T-cell (primary cell): ENCODE measurements at regions not wholly inside any gene's neighbourhood (a gene's known extent, or its start where the extent isn't known, plus 50 kb on each side); places are given as distances from the start of the nearest gene placed in this dataset.

Source experiments
- ATAC-seq, 4 experiments: fragments of 200-7000 bp in 3 of 4; fragments of 150-1000 bp in 1 of 4; cut with Tn5 transposase; replicated peaks in 1 of 4; 1 replicate in 3 of 4; 2 replicates in 1 of 4; pipeline ENCODE4 v1.10.0; 2021; ENCODE audit warnings: moderate library complexity in 3 of 4, mild to moderate bottlenecking in 2 of 4, moderate number of reproducible peaks in 1 of 4
- CTCF ChIA-PET, 2 donors: fragments of 300-600 bp; sonication (Branson Sonifier 250); formaldehyde crosslinking; loops; one replicate each; lab custom pipeline; 2022; ENCODE audit warnings: antibody characterized with exemption in 2 of 2; lab: Charles Lee
- POLR2A ChIA-PET, 2 donors: fragments of 300-600 bp; sonication (Branson Sonifier 250); formaldehyde crosslinking; loops; one replicate each; lab custom pipeline; 2022; ENCODE audit warnings: antibody characterized with exemption in 2 of 2; lab: Charles Lee
- DNase-seq, 35 experiments: peaks; one replicate each; pipeline versions ENCODE4 v3.0.0 to v3.0.0-alpha.2; 2013 to 2023
- H3K27ac ChIP-seq: one replicate; pipeline ENCODE4 v1.5.1; 2013; ENCODE audit warnings: low read length
- H3K27me3 ChIP-seq, 2 experiments: replicated peaks in 1 of 2; 1 replicate in 1 of 2; 2 replicates in 1 of 2; pipeline versions ENCODE4 v1.6.1 to v1.7.0; 2013; ENCODE audit warnings: low read length in 1 of 2, mixed read lengths in 1 of 2; ENCODE audit not compliant: control insufficient read depth in 2 of 2, insufficient read depth in 2 of 2; ENCODE audit errors: extremely low read depth in 1 of 2
- H3K36me3 ChIP-seq, 2 donors: 1 replicate in 1 of 2; 2 replicates in 1 of 2; pipeline versions ENCODE4 v1.6.1 to v1.7.0; 2013; ENCODE audit warnings: low read length in 1 of 2; ENCODE audit not compliant: control insufficient read depth in 2 of 2, insufficient read depth in 1 of 2; ENCODE audit errors: extremely low read depth in 1 of 2
- H3K4me1 ChIP-seq, 2 experiments: 1 replicate in 1 of 2; 2 replicates in 1 of 2; pipeline versions ENCODE4 v1.6.1 to v1.7.0; 2013; ENCODE audit warnings: low read length in 2 of 2, mixed read lengths in 1 of 2; ENCODE audit not compliant: insufficient read depth in 2 of 2, control insufficient read depth in 1 of 2; ENCODE audit errors: extremely low read depth in 1 of 2
- H3K4me3 ChIP-seq, 2 donors: 1 replicate in 1 of 2; 2 replicates in 1 of 2; pipeline versions ENCODE4 v1.5.1 to v1.7.0; 2013; ENCODE audit warnings: mild to moderate bottlenecking in 2 of 2, low read length in 1 of 2, moderate library complexity in 1 of 2; ENCODE audit not compliant: control insufficient read depth in 1 of 2; ENCODE audit errors: extremely low read depth in 1 of 2
- H3K9me3 ChIP-seq: 2 replicates; pipeline ENCODE4 v1.7.0; 2013
- H3K27ac Mint-ChIP-seq, 2 donors: one replicate each; pipeline ENCODE4 v1.8.0; 2020 to 2021; ENCODE audit warnings: mild to moderate bottlenecking in 2 of 2, mixed read lengths in 2 of 2
- H3K27me3 Mint-ChIP-seq, 2 donors: one replicate each; pipeline ENCODE4 v1.8.0; 2021 to 2022; ENCODE audit warnings: mixed read lengths in 2 of 2
- H3K36me3 Mint-ChIP-seq: one replicate; pipeline ENCODE4 v1.8.0; 2021; ENCODE audit warnings: mixed read lengths
- H3K4me1 Mint-ChIP-seq, 3 donors: one replicate each; pipeline ENCODE4 v1.8.0; 2020 to 2022; ENCODE audit warnings: mixed read lengths in 3 of 3, mild to moderate bottlenecking in 1 of 3
- H3K4me3 Mint-ChIP-seq, 3 donors: one replicate each; pipeline ENCODE4 v1.8.0; 2020 to 2022; ENCODE audit warnings: mild to moderate bottlenecking in 3 of 3, mixed read lengths in 3 of 3, moderate library complexity in 3 of 3
- H3K9me3 Mint-ChIP-seq, 3 donors: one replicate each; pipeline ENCODE4 v1.8.0; 2020 to 2022; ENCODE audit warnings: mixed read lengths in 3 of 3
- WGBS: methylation state at CpG from one replicate; pipeline ENCODE4 v1.1.5; 2013; ENCODE audit warnings: missing lambda C conversion rate; ENCODE audit not compliant: insufficient coverage; 5-methylcytosine and 5-hydroxymethylcytosine counted together

- no peaks in the 10 kb centered on the region for H3K36me3 ChIP-seq
- H3K4me1 ChIP-seq, result no peaks in the 10 kb centered on the region
- peaks cover 0 to 13% of the 10 kb centered on the region in 2 experiments for H3K27me3 ChIP-seq
- ChIA-PET POLR2A (no interaction called here), CTCF (no interaction called here)
- Mint-ChIP-seq H3K4me1 (no peaks in the 10 kb centered on the region), H3K27me3 (peaks cover 8 to 11% of the 10 kb centered on the region in 2 donors), H3K27ac (no peak overlapping the region), H3K4me3 (no peak overlapping the region), H3K36me3 (no peaks in the 10 kb centered on the region), H3K9me3 (peaks cover 0 to 16% (median 15%) of the 10 kb centered on the region in 3 donors)
- ATAC-seq, result no peak
- H3K27ac ChIP-seq, result no peak overlapping the region
- 54% methylated on average over 9 of the region's 9 CpGs for WGBS
- H3K4me3 ChIP-seq, result no peak overlapping the region
- H3K9me3 ChIP-seq, result no peaks in the 10 kb centered on the region
- DNase-seq, result no peak
Measured at GRCh38 chr10:131636116-131636515, 264.7 kb upstream of the PPP2R2D start.

- Histone ChIP-seq H3K4me1 (no peaks in the 10 kb centered on the region), H3K27me3 (peaks cover 0 to 13% of the 10 kb centered on the region in 2 experiments), H3K27ac (no peak overlapping the region), H3K4me3 (no peak overlapping the region), H3K36me3 (no peaks in the 10 kb centered on the region), H3K9me3 (no peaks in the 10 kb centered on the region)
- Mint-ChIP-seq H3K9me3 (peaks cover 0 to 18% (median 16%) of the 10 kb centered on the region in 3 donors), H3K4me3 (no peak overlapping the region), H3K36me3 (no peaks in the 10 kb centered on the region), H3K27me3 (peaks cover 8 to 11% of the 10 kb centered on the region in 2 donors), H3K4me1 (no peaks in the 10 kb centered on the region), H3K27ac (no peak overlapping the region)
- DNase-seq (no peak), ATAC-seq (no peak)
- CTCF ChIA-PET, result no interaction called here
- 83% methylated on average over 16 of the region's 23 CpGs for WGBS
- POLR2A ChIA-PET, result no interaction called here
Measured at GRCh38 chr10:131636841-131637724, 263.7 kb upstream of the PPP2R2D start.

GRCh38 chr10:131638049-131638879 lies 262.5 kb upstream of the PPP2R2D start:
- Mint-ChIP-seq H3K4me1 (no peaks in the 10 kb centered on the region), H3K27ac (no peak overlapping the region), H3K36me3 (no peaks in the 10 kb centered on the region), H3K4me3 (no peak overlapping the region), H3K27me3 (peaks cover 8 to 11% of the 10 kb centered on the region in 2 donors), H3K9me3 (peaks cover 0 to 16% (median 16%) of the 10 kb centered on the region in 3 donors)
- ChIA-PET CTCF (no interaction called here), POLR2A (no interaction called here)
- H3K27me3 ChIP-seq, result peaks cover 0 to 13% of the 10 kb centered on the region in 2 experiments
- H3K9me3 ChIP-seq, result no peaks in the 10 kb centered on the region
- 86% methylated on average over 12 of the region's 14 CpGs for WGBS
- DNase-seq, result no peak
- ATAC-seq, result no peak
- H3K36me3 ChIP-seq, result no peaks in the 10 kb centered on the region
- no peak overlapping the region for H3K4me3 ChIP-seq
- no peak overlapping the region for H3K27ac ChIP-seq
- no peaks in the 10 kb centered on the region for H3K4me1 ChIP-seq

GRCh38 chr10:131638880-131639278 lies 261.9 kb upstream of the PPP2R2D start:
- H3K27me3 Mint-ChIP-seq, result peaks cover 8 to 11% of the 10 kb centered on the region in 2 donors
- Histone ChIP-seq H3K27ac (no peak overlapping the region), H3K4me1 (no peaks in the 10 kb centered on the region), H3K4me3 (no peak overlapping the region), H3K36me3 (no peaks in the 10 kb centered on the region), H3K27me3 (peaks cover 0 to 13% of the 10 kb centered on the region in 2 experiments), H3K9me3 (no peaks in the 10 kb centered on the region)
- no peaks in the 10 kb centered on the region for H3K36me3 Mint-ChIP-seq
- ChIA-PET POLR2A (no interaction called here), CTCF (no interaction called here)
- H3K9me3 Mint-ChIP-seq, result peaks cover 0 to 16% (median 16%) of the 10 kb centered on the region in 3 donors
- DNase-seq (no peak), ATAC-seq (no peak)
- WGBS, result 68% methylated on average over 4 of the region's 4 CpGs
- H3K4me3 Mint-ChIP-seq, result no peak overlapping the region
- no peaks in the 10 kb centered on the region for H3K4me1 Mint-ChIP-seq
- no peak overlapping the region for H3K27ac Mint-ChIP-seq

GRCh38 chr10:131640045-131640644 lies 260.7 kb upstream of the PPP2R2D start:
- peaks cover 0 to 16% (median 16%) of the 10 kb centered on the region in 3 donors for H3K9me3 Mint-ChIP-seq
- no peak overlapping the region for H3K4me3 ChIP-seq
- no peaks in the 10 kb centered on the region for H3K36me3 Mint-ChIP-seq
- no peak overlapping the region for H3K4me3 Mint-ChIP-seq
- DNase-seq (no peak), ATAC-seq (no peak)
- ChIA-PET CTCF (no interaction called here), POLR2A (no interaction called here)
- no peaks in the 10 kb centered on the region for H3K36me3 ChIP-seq
- WGBS, result no CpG with 5 or more reads among the region's 2 CpGs
- peaks cover 0 to 14% of the 10 kb centered on the region in 2 experiments for H3K27me3 ChIP-seq
- H3K4me1 ChIP-seq, result no peaks in the 10 kb centered on the region
- H3K27ac ChIP-seq, result no peak overlapping the region
- H3K9me3 ChIP-seq, result no peaks in the 10 kb centered on the region
- no peaks in the 10 kb centered on the region for H3K4me1 Mint-ChIP-seq
- H3K27me3 Mint-ChIP-seq, result peaks cover 8 to 11% of the 10 kb centered on the region in 2 donors
- H3K27ac Mint-ChIP-seq, result no peak overlapping the region

GRCh38 chr10:131641231-131641630 lies 259.6 kb upstream of the PPP2R2D start:
- no peaks in the 10 kb centered on the region for H3K4me1 Mint-ChIP-seq
- Histone ChIP-seq H3K4me1 (no peaks in the 10 kb centered on the region), H3K36me3 (no peaks in the 10 kb centered on the region), H3K27ac (no peak overlapping the region), H3K4me3 (no peak overlapping the region), H3K27me3 (peaks cover 0 to 23% of the 10 kb centered on the region in 2 experiments), H3K9me3 (no peaks in the 10 kb centered on the region)
- ChIA-PET POLR2A (no interaction called here), CTCF (no interaction called here)
- 41% methylated on average over 4 of the region's 4 CpGs for WGBS
- H3K27ac Mint-ChIP-seq, result no peak overlapping the region
- H3K4me3 Mint-ChIP-seq, result no peak overlapping the region
- DNase-seq (no peak), ATAC-seq (no peak)
- no peaks in the 10 kb centered on the region for H3K36me3 Mint-ChIP-seq
- H3K27me3 Mint-ChIP-seq, result peaks cover 3 to 9% of the 10 kb centered on the region in 2 donors
- peaks cover 0 to 16% (median 16%) of the 10 kb centered on the region in 3 donors for H3K9me3 Mint-ChIP-seq
